A549 (cell line): ENCODE measurements at regions not wholly inside any gene's neighbourhood (a gene's known extent, or its start where the extent isn't known, plus 50 kb on each side); places are given as distances from the start of the nearest gene placed in this dataset.
A peak's percentile ranks its signal among the peaks of the same experiment; 100 is the strongest.

Experiments
- ATAC-seq, 2 experiments: fragments of 200-7000 bp in 1 of 2; fragments of >200 bp in 1 of 2; cut with Nextera tagmentation in 1 of 2; cut with Tn5 transposase in 1 of 2; 3 replicates each; pipeline versions ENCODE4 v1.8.0 to v1.9.1; 2018 to 2020; ENCODE audit warnings: mild to moderate bottlenecking in 1 of 2, moderate library complexity in 1 of 2
- CTCF ChIA-PET: fragments of 300-600 bp; sonication (Branson Sonifier 250); formaldehyde crosslinking; extraction: SDS; loops from one replicate; lab custom pipeline; 2021; ENCODE audit warnings: antibody characterized with exemption, inconsistent platforms; lab: Yijun Ruan, JAX
- POLR2A ChIA-PET: fragments of 350-600 bp; formaldehyde crosslinking; extraction: SDS; loops from one replicate; lab custom pipeline; 2021; ENCODE audit warnings: antibody characterized with exemption, inconsistent platforms; lab: Yijun Ruan, JAX
- DNase-seq, 2 experiments: peaks; one replicate each; pipeline versions ENCODE4 v3.0.0 to v3.0.0-alpha.2; 2011 to 2016; ENCODE audit warnings: low read depth in 1 of 2, low spot score in 1 of 2
- FAIRE-seq: peaks from 2 replicates; lab custom pipeline; 2011; peaks lifted over from hg19 to GRCh38; lab: Jason Lieb, UNC
- H3K27ac ChIP-seq, 2 experiments: fragments of >200 bp; sonication (Bioruptor Twin); formaldehyde crosslinking; 3 replicates each; pipeline ENCODE4 v1.5.1; 2016 to 2017
- H3K4me1 ChIP-seq: fragments of >200 bp; sonication (Bioruptor Twin); formaldehyde crosslinking; 3 replicates; pipeline ENCODE4 v1.6.1; 2016
- H3K4me2 ChIP-seq: fragments of >200 bp; sonication (Bioruptor Twin); formaldehyde crosslinking; 3 replicates; pipeline ENCODE4 v1.6.1; 2016
- H3K4me3 ChIP-seq: fragments of >200 bp; sonication (Bioruptor Twin); formaldehyde crosslinking; 3 replicates; pipeline ENCODE4 v1.5.1; 2016
- H3K9me3 ChIP-seq: fragments of >200 bp; sonication (Bioruptor Twin); formaldehyde crosslinking; 3 replicates; pipeline ENCODE4 v1.6.1; 2016
- CBX2 ChIP-seq: fragments of 200-600 bp; sonication (generic); IDR thresholded peaks from 2 replicates; pipeline ENCODE4 v1.6.1; 2016; ENCODE audit warnings: low read depth, mild to moderate bottlenecking, borderline replicate concordance
- CBX8 ChIP-seq: fragments of 200-600 bp; sonication (generic); IDR thresholded peaks from 2 replicates; pipeline ENCODE4 v1.6.1; 2016
- CEBPB ChIP-seq, 2 experiments: fragments of >200 bp in 1 of 2; sonication (Bioruptor Twin) in 1 of 2; formaldehyde crosslinking in 1 of 2; IDR thresholded peaks; 2 replicates each; pipeline ENCODE4 v1.6.1; 2012 to 2016
- E2F6 ChIP-seq: IDR thresholded peaks from 2 replicates; pipeline ENCODE4 v1.6.1; 2012; ENCODE audit warnings: low read depth, borderline replicate concordance
- EHMT2 ChIP-seq: fragments of 200-600 bp; sonication (generic); IDR thresholded peaks from 2 replicates; pipeline ENCODE4 v1.6.1; 2016; ENCODE audit warnings: antibody characterized with exemption, low read depth, mild to moderate bottlenecking, moderate library complexity
- ESRRA ChIP-seq: fragments of 150-350 bp; IDR thresholded peaks from 2 replicates; pipeline ENCODE4 v1.6.1; 2014; ENCODE audit warnings: mild to moderate bottlenecking, low read length, borderline replicate concordance
- FOSB ChIP-seq: fragments of 250-450 bp; sonication (Bioruptor Pico); IDR thresholded peaks from 2 replicates; pipeline ENCODE4 v1.5.0; 2020; ENCODE audit warnings: mild to moderate bottlenecking, moderate library complexity
- HEYL ChIP-seq: fragments of 250-450 bp; sonication (Bioruptor Pico); IDR thresholded peaks from 2 replicates; pipeline ENCODE4 v1.8.0; 2021; ENCODE audit warnings: mild to moderate bottlenecking, moderate library complexity
- HOXA7 ChIP-seq: fragments of 250-450 bp; sonication (Bioruptor Pico); IDR thresholded peaks from 2 replicates; pipeline ENCODE4 v1.5.0; 2020; ENCODE audit warnings: mild to moderate bottlenecking, moderate library complexity
- HOXB5 ChIP-seq: fragments of 250-450 bp; sonication (Bioruptor Pico); IDR thresholded peaks from 2 replicates; pipeline ENCODE4 v1.5.0; 2020; ENCODE audit warnings: mild to moderate bottlenecking, moderate library complexity
- JUN ChIP-seq, 2 experiments: fragments of >200 bp; sonication (Bioruptor Twin); formaldehyde crosslinking; IDR thresholded peaks; 2 replicates in 1 of 2; 3 replicates in 1 of 2; pipeline ENCODE4 v1.6.1; 2016 to 2017
- MAFK ChIP-seq: fragments of 450-650 bp; IDR thresholded peaks from 2 replicates; pipeline ENCODE4 v1.6.1; 2014; ENCODE audit not compliant: partially characterized antibody
- POLR2A ChIP-seq: IDR thresholded peaks from 2 replicates; pipeline ENCODE4 v1.6.1; 2012; ENCODE audit warnings: mild to moderate bottlenecking, low read length
- RAD21 ChIP-seq, 2 experiments: fragments of >200 bp in 1 of 2; sonication (Bioruptor Twin) in 1 of 2; formaldehyde crosslinking in 1 of 2; IDR thresholded peaks in 1 of 2; conservative IDR thresholded peaks in 1 of 2; 2 replicates in 1 of 2; 3 replicates in 1 of 2; pipeline ENCODE4 v1.6.1; 2012 to 2018; ENCODE audit warnings: inconsistent platforms in 1 of 2
- RARB ChIP-seq: fragments of 250-450 bp; sonication (Bioruptor Pico); IDR thresholded peaks from 2 replicates; pipeline ENCODE4 v1.8.0; 2021; ENCODE audit warnings: mild to moderate bottlenecking, moderate library complexity
- RCOR1 ChIP-seq: fragments of 150-350 bp; IDR thresholded peaks from 2 replicates; pipeline ENCODE4 v1.6.1; 2014; ENCODE audit warnings: antibody characterized with exemption, low read length, low read depth
- RNF2 ChIP-seq: fragments of 200-600 bp; sonication (generic); IDR thresholded peaks from 2 replicates; pipeline ENCODE4 v1.6.1; 2016; ENCODE audit warnings: low read depth, mild to moderate bottlenecking, antibody characterized with exemption, moderate library complexity, borderline replicate concordance
- SREBF2 ChIP-seq: fragments of 450-650 bp; IDR thresholded peaks from 2 replicates; pipeline ENCODE4 v1.6.1; 2014; ENCODE audit warnings: mild to moderate bottlenecking, moderate library complexity
- TFCP2L1 ChIP-seq: fragments of 250-450 bp; sonication (Bioruptor Pico); IDR thresholded peaks from 2 replicates; pipeline ENCODE4 v1.5.0; 2021; ENCODE audit warnings: mild to moderate bottlenecking
- ZC3H11A ChIP-seq: fragments of 450-650 bp; IDR thresholded peaks from 2 replicates; pipeline ENCODE4 v1.6.1; 2014; ENCODE audit warnings: antibody characterized with exemption, mild to moderate bottlenecking
- ZNF302 ChIP-seq: fragments of 250-450 bp; sonication (Bioruptor Pico); IDR thresholded peaks from 2 replicates; pipeline ENCODE4 v1.9.0; 2021; ENCODE audit warnings: inconsistent platforms, mild to moderate bottlenecking, moderate library complexity
- ZSCAN20 ChIP-seq: fragments of 250-450 bp; sonication (Bioruptor Pico); IDR thresholded peaks from 2 replicates; pipeline ENCODE4 v1.8.0; 2022; ENCODE audit warnings: mild to moderate bottlenecking, moderate library complexity
- WGBS: methylation state at CpG from one replicate; pipeline ENCODE4 v1.1.6; 2017; ENCODE audit errors: missing lambda C conversion rate; 5-methylcytosine and 5-hydroxymethylcytosine counted together
- TF ChIP-seq, protein P1 (sequence below): fragments of 250-450 bp; sonication (Bioruptor Pico); IDR thresholded peaks from 2 replicates; pipeline ENCODE4 v1.5.0; 2021; ENCODE audit warnings: mild to moderate bottlenecking, moderate library complexity, borderline replicate concordance
- TF ChIP-seq, protein P2 (sequence below): fragments of >200 bp; sonication (Bioruptor Twin); formaldehyde crosslinking; IDR thresholded peaks from 3 replicates; pipeline ENCODE4 v1.5.1; 2016

DNA sequence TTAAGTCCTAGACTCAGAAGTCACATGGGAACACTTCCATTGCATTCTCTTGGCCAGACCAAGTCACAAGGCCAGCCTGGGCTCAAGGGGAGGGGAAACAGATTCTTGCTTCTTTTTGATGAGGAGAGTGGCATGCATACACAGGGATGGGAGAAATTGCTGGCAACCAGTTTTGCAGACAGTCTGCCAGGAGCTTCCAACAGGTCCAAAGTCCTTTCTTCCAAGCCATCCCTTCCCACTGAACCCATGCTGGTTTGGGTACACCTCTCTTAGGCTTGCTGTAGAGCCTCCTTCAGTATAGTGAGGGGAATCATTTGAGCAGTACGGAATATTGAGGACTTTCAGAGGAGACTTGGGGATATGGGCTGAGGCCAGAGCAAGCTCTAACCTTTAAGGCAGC lies 267.8 kb downstream of the BCOR start:
- no peak overlapping the region for H3K4me2 ChIP-seq
- H3K9me3 ChIP-seq, result 0 out of 3 replicates have a peak, but pooled peaks cover 3% of the 10 kb centered on the region
- WGBS, result 100% methylated on average over 1 of the region's 1 CpG
- H3K27ac ChIP-seq, result peak overlapping the region in 1 of 2 experiments; percentile 44; a peak in 1 of 6 replicates
- DNase-seq (no peak), FAIRE-seq (peak; percentile 7), ATAC-seq (no peak)
- ChIA-PET POLR2A (no interaction called here), CTCF (no interaction called here)
- H3K4me3 ChIP-seq, result no peak overlapping the region
- TF ChIP-seq MAFK, result no peak
- no peak for TF ChIP-seq RARB (CRISPR knock-in tag)
- no peak for TF ChIP-seq HEYL (CRISPR knock-in tag)
- TF ChIP-seq POLR2A, result no peak
- TF ChIP-seq ZSCAN20 (CRISPR knock-in tag), result no peak
- no peak for TF ChIP-seq TFCP2L1 (CRISPR knock-in tag)
- no peak for TF ChIP-seq CBX2
- TF ChIP-seq EHMT2, result no peak
- TF ChIP-seq, protein P1, sequence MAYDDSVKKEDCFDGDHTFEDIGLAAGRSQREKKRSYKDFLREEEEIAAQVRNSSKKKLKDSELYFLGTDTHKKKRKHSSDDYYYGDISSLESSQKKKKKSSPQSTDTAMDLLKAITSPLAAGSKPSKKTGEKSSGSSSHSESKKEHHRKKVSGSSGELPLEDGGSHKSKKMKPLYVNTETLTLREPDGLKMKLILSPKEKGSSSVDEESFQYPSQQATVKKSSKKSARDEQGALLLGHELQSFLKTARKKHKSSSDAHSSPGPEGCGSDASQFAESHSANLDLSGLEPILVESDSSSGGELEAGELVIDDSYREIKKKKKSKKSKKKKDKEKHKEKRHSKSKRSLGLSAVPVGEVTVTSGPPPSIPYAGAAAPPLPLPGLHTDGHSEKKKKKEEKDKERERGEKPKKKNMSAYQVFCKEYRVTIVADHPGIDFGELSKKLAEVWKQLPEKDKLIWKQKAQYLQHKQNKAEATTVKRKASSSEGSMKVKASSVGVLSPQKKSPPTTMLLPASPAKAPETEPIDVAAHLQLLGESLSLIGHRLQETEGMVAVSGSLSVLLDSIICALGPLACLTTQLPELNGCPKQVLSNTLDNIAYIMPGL (CRISPR knock-in tag), result no peak
- TF ChIP-seq FOSB, result no peak
- TF ChIP-seq RNF2, result no peak
- no peak for TF ChIP-seq HOXB5 (CRISPR knock-in tag)
- TF ChIP-seq E2F6, result no peak
- peaks cover 6% of the 10 kb centered on the region for H3K4me1 ChIP-seq

DNA sequence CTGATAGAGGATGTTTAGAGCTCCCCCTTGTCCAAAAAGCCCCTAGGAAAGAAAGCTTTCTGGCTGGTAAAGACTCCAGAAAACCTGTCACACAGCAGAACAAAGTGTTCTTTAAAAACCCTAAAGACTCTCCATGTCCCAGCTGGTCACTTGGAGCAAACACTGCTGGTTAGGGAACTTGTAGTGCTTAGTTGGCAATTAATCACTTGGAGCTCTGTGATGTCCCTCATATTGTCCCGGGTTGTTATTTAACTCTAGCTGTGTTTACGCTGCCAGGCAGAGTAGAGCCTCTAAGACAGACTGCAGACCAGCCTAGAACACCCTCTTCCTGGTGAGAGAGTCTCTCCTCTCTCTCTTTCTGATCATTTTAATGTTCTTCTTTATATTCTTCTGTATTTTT lies 267.3 kb downstream of the BCOR start:
- H3K27ac ChIP-seq, result peak overlapping the region in 1 of 2 experiments; percentile 44; a peak in 1 of 6 replicates
- H3K4me3 ChIP-seq, result no peak overlapping the region
- peaks cover 6% of the 10 kb centered on the region for H3K4me1 ChIP-seq
- 48% methylated on average over 2 of the region's 2 CpGs for WGBS
- ChIA-PET CTCF (interaction anchor here (1.0 kb wide), 1 partner anchor 15 kb away, joined by 3 read pairs; no protein-coding TSS in a partner anchor), POLR2A (no interaction called here)
- no peak for ATAC-seq
- DNase-seq, result no peak
- no peak for TF ChIP-seq ZSCAN20 (CRISPR knock-in tag)
- TF ChIP-seq MAFK, result peak; percentile 17
- H3K9me3 ChIP-seq, result 0 out of 3 replicates have a peak, but pooled peaks cover 3% of the 10 kb centered on the region
- no peak for FAIRE-seq
- no peak overlapping the region; the same call in 2 of the 3 replicates for H3K4me2 ChIP-seq

- H3K4me1 ChIP-seq, result no peaks in the 10 kb centered on the region
- H3K27ac ChIP-seq, result no peak overlapping the region
- POLR2A ChIA-PET, result no interaction called here
- TF ChIP-seq ZSCAN20 (CRISPR knock-in tag), result no peak
- no peak for TF ChIP-seq CBX8
- TF ChIP-seq EHMT2, result no peak
- no peak for TF ChIP-seq CEBPB (IDR thresholded peaks at IDR 0.05)
- TF ChIP-seq HOXA7 (CRISPR knock-in tag), result no peak
- no peak for TF ChIP-seq E2F6
- no peak for TF ChIP-seq JUN (IDR thresholded peaks at IDR 0.05)
- TF ChIP-seq RCOR1, result no peak
- TF ChIP-seq ZC3H11A, result no peak
- no peak for TF ChIP-seq POLR2A
- no peak for TF ChIP-seq HOXB5 (CRISPR knock-in tag)
- no peak for TF ChIP-seq ZNF302 (CRISPR knock-in tag)
- TF ChIP-seq, protein P2, sequence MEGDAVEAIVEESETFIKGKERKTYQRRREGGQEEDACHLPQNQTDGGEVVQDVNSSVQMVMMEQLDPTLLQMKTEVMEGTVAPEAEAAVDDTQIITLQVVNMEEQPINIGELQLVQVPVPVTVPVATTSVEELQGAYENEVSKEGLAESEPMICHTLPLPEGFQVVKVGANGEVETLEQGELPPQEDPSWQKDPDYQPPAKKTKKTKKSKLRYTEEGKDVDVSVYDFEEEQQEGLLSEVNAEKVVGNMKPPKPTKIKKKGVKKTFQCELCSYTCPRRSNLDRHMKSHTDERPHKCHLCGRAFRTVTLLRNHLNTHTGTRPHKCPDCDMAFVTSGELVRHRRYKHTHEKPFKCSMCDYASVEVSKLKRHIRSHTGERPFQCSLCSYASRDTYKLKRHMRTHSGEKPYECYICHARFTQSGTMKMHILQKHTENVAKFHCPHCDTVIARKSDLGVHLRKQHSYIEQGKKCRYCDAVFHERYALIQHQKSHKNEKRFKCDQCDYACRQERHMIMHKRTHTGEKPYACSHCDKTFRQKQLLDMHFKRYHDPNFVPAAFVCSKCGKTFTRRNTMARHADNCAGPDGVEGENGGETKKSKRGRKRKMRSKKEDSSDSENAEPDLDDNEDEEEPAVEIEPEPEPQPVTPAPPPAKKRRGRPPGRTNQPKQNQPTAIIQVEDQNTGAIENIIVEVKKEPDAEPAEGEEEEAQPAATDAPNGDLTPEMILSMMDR, result no peak
- no peak for TF ChIP-seq SREBF2
- no peak for TF ChIP-seq ESRRA
- TF ChIP-seq RAD21 (conservative IDR thresholded peaks at IDR 0.05 in 1 of 2, IDR thresholded peaks at IDR 0.05 in 1 of 2), result no peak
- TF ChIP-seq, all 56 proteins: peak for 0
- H3K4me3 ChIP-seq, result no peak overlapping the region
- CTCF ChIA-PET, result no interaction called here
- FAIRE-seq (no peak), DNase-seq (no peak), ATAC-seq (no peak)
- 0 out of 3 replicates have a peak, but pooled peaks cover 3% of the 10 kb centered on the region for H3K9me3 ChIP-seq
- WGBS, result 98% methylated on average over 11 of the region's 11 CpGs
- H3K4me2 ChIP-seq, result no peak overlapping the region
These were observed 265.5 kb downstream of the BCOR start for GRCh38 chrX:39832211-39832610.
